Osteoblast (primary cell): ENCODE measurements at regions not wholly inside any gene's neighbourhood (a gene's known extent, or its start where the extent isn't known, plus 50 kb on each side); places are given as distances from the start of the nearest gene placed in this dataset.

ENCODE experiments used
- DNase-seq: peaks from one replicate; pipeline ENCODE4 v3.0.0; 2011; ENCODE audit warnings: low spot score, mixed read lengths; ENCODE audit not compliant: insufficient read length; ENCODE audit errors: missing footprints
- H2AFZ ChIP-seq: 2 replicates; pipeline ENCODE4 v1.6.0; 2011; ENCODE audit warnings: mild to moderate bottlenecking, low read length
- H3K27ac ChIP-seq: 2 replicates; pipeline ENCODE4 v1.5.1; 2011; ENCODE audit warnings: mild to moderate bottlenecking, low read depth, low read length, moderate library complexity
- H3K27me3 ChIP-seq: 2 replicates; pipeline ENCODE4 v1.6.0; 2012; ENCODE audit warnings: mild to moderate bottlenecking, control low read depth, inconsistent platforms, low read length, moderate library complexity; ENCODE audit not compliant: insufficient read depth
- H3K36me3 ChIP-seq: 2 replicates; pipeline ENCODE4 v1.5.1; 2011; ENCODE audit warnings: mild to moderate bottlenecking, low read length, control low read depth, moderate library complexity; ENCODE audit not compliant: insufficient read depth
- H3K4me1 ChIP-seq: 2 replicates; pipeline ENCODE4 v1.5.1; 2011; ENCODE audit warnings: mild to moderate bottlenecking, low read length, control low read depth, moderate library complexity; ENCODE audit not compliant: insufficient read depth
- H3K4me2 ChIP-seq: 2 replicates; pipeline ENCODE4 v1.6.0; 2011; ENCODE audit warnings: mild to moderate bottlenecking, low read length; ENCODE audit not compliant: insufficient read depth
- H3K4me3 ChIP-seq: fragments of 200-600 bp; sonication (generic); 3 replicates; pipeline ENCODE4 v1.5.1; 2012; ENCODE audit warnings: mild to moderate bottlenecking, low read length, inconsistent platforms; ENCODE audit not compliant: insufficient read depth
- H3K79me2 ChIP-seq: 2 replicates; pipeline ENCODE4 v1.6.0; 2012; ENCODE audit warnings: mild to moderate bottlenecking, low read length, control low read depth, inconsistent platforms; ENCODE audit not compliant: insufficient read depth
- H3K9me3 ChIP-seq: 2 replicates; pipeline ENCODE4 v1.5.1; 2011; ENCODE audit warnings: low read depth, low read length, control low read depth
- H4K20me1 ChIP-seq: 2 replicates; pipeline ENCODE4 v1.6.0; 2012; ENCODE audit warnings: mild to moderate bottlenecking, low read length, control low read depth; ENCODE audit not compliant: insufficient read depth
- TF ChIP-seq, protein P1 (sequence below): IDR thresholded peaks from 2 replicates; pipeline ENCODE4 v1.5.1; 2011; ENCODE audit warnings: mild to moderate bottlenecking, low read depth, low read length, moderate library complexity; ENCODE audit errors: extremely low read depth

- TF ChIP-seq, protein P1, sequence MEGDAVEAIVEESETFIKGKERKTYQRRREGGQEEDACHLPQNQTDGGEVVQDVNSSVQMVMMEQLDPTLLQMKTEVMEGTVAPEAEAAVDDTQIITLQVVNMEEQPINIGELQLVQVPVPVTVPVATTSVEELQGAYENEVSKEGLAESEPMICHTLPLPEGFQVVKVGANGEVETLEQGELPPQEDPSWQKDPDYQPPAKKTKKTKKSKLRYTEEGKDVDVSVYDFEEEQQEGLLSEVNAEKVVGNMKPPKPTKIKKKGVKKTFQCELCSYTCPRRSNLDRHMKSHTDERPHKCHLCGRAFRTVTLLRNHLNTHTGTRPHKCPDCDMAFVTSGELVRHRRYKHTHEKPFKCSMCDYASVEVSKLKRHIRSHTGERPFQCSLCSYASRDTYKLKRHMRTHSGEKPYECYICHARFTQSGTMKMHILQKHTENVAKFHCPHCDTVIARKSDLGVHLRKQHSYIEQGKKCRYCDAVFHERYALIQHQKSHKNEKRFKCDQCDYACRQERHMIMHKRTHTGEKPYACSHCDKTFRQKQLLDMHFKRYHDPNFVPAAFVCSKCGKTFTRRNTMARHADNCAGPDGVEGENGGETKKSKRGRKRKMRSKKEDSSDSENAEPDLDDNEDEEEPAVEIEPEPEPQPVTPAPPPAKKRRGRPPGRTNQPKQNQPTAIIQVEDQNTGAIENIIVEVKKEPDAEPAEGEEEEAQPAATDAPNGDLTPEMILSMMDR, result no peak
- no peak overlapping the region for H3K4me2 ChIP-seq
- H2AFZ ChIP-seq, result no peak overlapping the region
- peaks cover 10% of the 10 kb centered on the region for H3K4me1 ChIP-seq
- H3K36me3 ChIP-seq, result no peaks in the 10 kb centered on the region
- H4K20me1 ChIP-seq, result no peaks in the 10 kb centered on the region
- no peaks in the 10 kb centered on the region for H3K27me3 ChIP-seq
- no peaks in the 10 kb centered on the region for H3K9me3 ChIP-seq
- H3K27ac ChIP-seq, result no peak overlapping the region
- H3K79me2 ChIP-seq, result no peaks in the 10 kb centered on the region
- no peak for DNase-seq
- no peak overlapping the region for H3K4me3 ChIP-seq
Measured at GRCh38 chr13:78190296-78190695, 271.7 kb upstream of the EDNRB start.

GRCh38 chr13:78187781-78188180 lies 269.1 kb upstream of the EDNRB start:
- Histone ChIP-seq H3K27me3 (no peaks in the 10 kb centered on the region), H2AFZ (no peak overlapping the region), H3K9me3 (no peaks in the 10 kb centered on the region), H3K79me2 (no peaks in the 10 kb centered on the region), H3K27ac (no peak overlapping the region), H3K36me3 (no peaks in the 10 kb centered on the region), H3K4me3 (no peak overlapping the region), H3K4me1 (peaks cover 5% of the 10 kb centered on the region), H3K4me2 (no peak overlapping the region), H4K20me1 (no peaks in the 10 kb centered on the region)
- no peak for DNase-seq
- TF ChIP-seq, protein P1, result no peak

DNA sequence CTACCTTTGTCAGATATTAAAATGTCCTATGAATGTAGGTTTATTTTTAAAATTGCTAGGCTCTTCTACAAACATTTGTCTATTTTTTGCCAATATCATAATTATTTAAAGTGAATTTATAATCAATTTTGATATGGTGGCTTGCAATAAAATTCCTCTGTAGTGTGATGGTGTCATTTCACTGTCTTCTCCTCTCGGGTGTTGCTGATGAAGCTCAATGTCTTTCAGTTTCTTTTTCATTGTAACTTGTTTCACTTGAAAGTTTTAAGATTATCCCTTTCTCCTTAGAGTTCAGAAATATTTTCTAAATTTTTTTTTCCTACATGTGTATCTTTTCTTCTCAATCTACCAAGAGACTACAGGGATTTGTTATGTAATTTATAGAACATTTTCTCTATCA lies 267.1 kb upstream of the EDNRB start:
- no peaks in the 10 kb centered on the region for H3K27me3 ChIP-seq
- no peaks in the 10 kb centered on the region for H3K79me2 ChIP-seq
- H3K4me1 ChIP-seq, result peaks cover 5% of the 10 kb centered on the region
- no peak overlapping the region for H3K4me3 ChIP-seq
- H3K4me2 ChIP-seq, result no peak overlapping the region
- no peak overlapping the region for H3K27ac ChIP-seq
- H3K9me3 ChIP-seq, result no peaks in the 10 kb centered on the region
- no peak overlapping the region for H2AFZ ChIP-seq
- TF ChIP-seq, protein P1, result no peak
- no peaks in the 10 kb centered on the region for H3K36me3 ChIP-seq
- H4K20me1 ChIP-seq, result no peaks in the 10 kb centered on the region
- no peak for DNase-seq

- no peak overlapping the region for H2AFZ ChIP-seq
- H3K4me2 ChIP-seq, result no peak overlapping the region
Measured at GRCh38 chr13:78183732-78184131, 265.1 kb upstream of the EDNRB start.

More at GRCh38 chr13:78183732-78184131, 265.1 kb upstream of the EDNRB start:
- Histone ChIP-seq H3K4me3 (no peak overlapping the region), H4K20me1 (no peaks in the 10 kb centered on the region), H3K27me3 (no peaks in the 10 kb centered on the region), H3K36me3 (no peaks in the 10 kb centered on the region), H3K4me1 (peaks cover 5% of the 10 kb centered on the region), H3K9me3 (no peaks in the 10 kb centered on the region), H3K79me2 (no peaks in the 10 kb centered on the region), H3K27ac (no peak overlapping the region)
- TF ChIP-seq, protein P1, result no peak
- DNase-seq, result no peak
